Lower leg skin (tissue), 4 donors: ENCODE measurements at regions not wholly inside any gene's neighbourhood (a gene's known extent, or its start where the extent isn't known, plus 50 kb on each side); places are given as distances from the start of the nearest gene placed in this dataset.

Source experiments
- DNase-seq, 2 donors: peaks; one replicate each; pipeline ENCODE4 v3.0.0-alpha.2; 2019; ENCODE audit warnings: low spot score in 2 of 2
- H3K4me3 ChIP-seq: fragments of 200-600 bp; sonication (generic); 2 replicates; pipeline ENCODE4 v1.5.1; 2017; ENCODE audit warnings: mild to moderate bottlenecking, low read depth; ENCODE audit not compliant: poor library complexity, severe bottlenecking
- CTCF ChIP-seq, 3 donors: fragments of 450-650 bp; IDR thresholded peaks; one replicate each; pipeline ENCODE4 v1.5.1; 2016; ENCODE audit warnings: antibody characterized with exemption in 3 of 3, mild to moderate bottlenecking in 3 of 3, moderate library complexity in 2 of 3
- POLR2A ChIP-seq, 2 donors: fragments of 450-650 bp; IDR thresholded peaks; one replicate each; pipeline ENCODE4 v1.6.1; 2016 to 2017; ENCODE audit warnings: antibody characterized with exemption in 2 of 2, mild to moderate bottlenecking in 1 of 2, moderate library complexity in 1 of 2
- WGBS, 2 donors: methylation state at CpG; one replicate each; pipeline ENCODE4 v1.1.5; 2018; 5-methylcytosine and 5-hydroxymethylcytosine counted together
- intact Hi-C: fragments of 100-400 bp; cut with DNase I; formaldehyde crosslinking; loops from one replicate; pipeline ENCODE4 v1.15.0; 2023; ENCODE audit warnings: low total_unique reads

DNA sequence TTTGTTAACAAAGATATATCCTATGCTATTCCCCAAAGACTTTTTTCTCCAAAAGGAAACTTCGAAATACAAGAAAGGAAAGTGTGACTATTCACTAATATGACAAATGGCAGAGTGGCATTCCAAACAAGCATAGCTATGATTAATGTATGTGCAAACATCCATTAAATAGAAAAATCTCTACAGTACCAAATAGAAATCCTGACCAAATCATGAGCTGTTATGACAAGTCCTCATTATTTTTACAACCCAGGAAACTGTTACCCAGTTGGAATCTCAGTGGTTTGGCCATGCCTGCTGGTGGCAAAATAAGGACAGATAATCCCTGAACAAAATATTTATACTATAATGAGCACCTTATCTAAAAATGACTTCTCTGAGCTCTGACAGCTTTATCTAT lies 202.1 kb downstream of the SEC23A start:
- H3K4me3 ChIP-seq: no peak overlapping the region
- WGBS, 2 donors: 55 to 57% methylated on average over 1 of the region's 1 CpG
- TF ChIP-seq POLR2A (IDR thresholded peaks at IDR 0.05): no peak
- no peak for TF ChIP-seq CTCF (IDR thresholded peaks at IDR 0.05)
- DNase-seq: no peak
- intact Hi-C loops: no loop called here

DNA sequence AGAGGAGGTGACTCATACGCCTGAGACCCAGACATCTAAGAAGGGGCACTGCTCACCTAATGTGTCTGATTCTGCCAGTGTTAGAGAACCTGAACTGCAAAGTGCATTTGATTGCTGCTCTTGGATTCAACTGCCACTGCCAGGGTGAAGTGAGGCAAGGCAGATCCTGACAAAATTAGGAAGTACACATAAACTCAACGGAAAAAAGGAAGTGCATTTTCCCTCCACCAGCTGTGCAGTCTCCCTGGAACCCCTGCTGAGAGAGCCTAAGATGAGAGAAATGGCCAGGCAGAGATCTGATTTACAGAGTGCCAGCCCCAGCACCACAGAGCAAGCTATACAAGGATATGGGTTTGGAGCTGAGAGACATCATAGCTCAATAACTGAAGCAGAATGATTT lies 215.3 kb downstream of the SEC23A start:
- intact Hi-C loops: no loop called here
- 60 to 67% methylated on average over 2 of the region's 2 CpGs for WGBS, 2 donors
- H3K4me3 ChIP-seq: no peak overlapping the region
- no peak for DNase-seq
- TF ChIP-seq CTCF (IDR thresholded peaks at IDR 0.05): no peak

DNA sequence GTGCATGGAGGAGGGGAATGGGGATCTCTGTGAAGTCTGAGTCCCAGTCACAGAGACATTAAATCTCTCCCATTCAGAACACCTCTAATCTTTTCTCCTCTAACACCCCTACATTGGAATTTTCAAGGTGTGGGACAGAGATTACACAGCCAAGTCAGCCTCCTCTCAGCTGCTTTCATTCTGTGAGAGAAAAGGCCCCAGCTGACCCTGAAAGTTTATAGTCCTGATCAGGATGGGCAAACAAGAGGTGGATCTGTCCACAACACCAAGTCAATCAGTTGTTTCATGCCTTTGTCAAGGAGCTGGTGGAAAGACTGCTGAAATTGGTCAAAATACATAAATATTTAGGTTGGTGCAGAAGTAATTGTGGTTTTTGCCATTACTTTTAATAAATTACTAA lies 218.9 kb downstream of the SEC23A start:
- TF ChIP-seq CTCF (IDR thresholded peaks at IDR 0.05) (no peak), POLR2A (IDR thresholded peaks at IDR 0.05) (no peak)
- intact Hi-C loops: no loop called here

DNA sequence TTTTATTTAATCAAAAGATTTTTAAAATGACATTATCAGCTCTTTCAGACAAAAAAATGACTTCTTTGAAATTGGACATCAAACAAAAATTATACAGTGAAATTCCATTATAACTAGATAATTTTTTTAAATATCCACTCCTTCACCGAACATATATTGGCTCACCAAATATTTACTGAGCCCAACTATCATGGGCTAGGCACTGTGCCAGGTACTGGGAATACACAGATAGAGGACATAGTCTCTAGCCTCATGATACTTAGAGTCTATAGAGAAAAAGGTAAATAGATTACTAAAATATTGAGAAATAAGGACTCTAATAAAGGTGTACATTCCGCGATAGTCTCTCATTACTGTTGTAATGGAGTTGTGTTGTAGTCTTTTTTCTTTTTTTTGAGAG lies 219.9 kb downstream of the SEC23A start:
- no peak overlapping the region for H3K4me3 ChIP-seq
- TF ChIP-seq POLR2A (IDR thresholded peaks at IDR 0.05): no peak
- no peak for TF ChIP-seq CTCF (IDR thresholded peaks at IDR 0.05)
- DNase-seq: no peak
- WGBS, 2 donors: 84 to 88% methylated on average over 3 of the region's 3 CpGs
- intact Hi-C loops: no loop called here

More for the DNA sequence above, 218.9 kb downstream of the SEC23A start:
- no peak for DNase-seq
- H3K4me3 ChIP-seq: no peak overlapping the region

DNA sequence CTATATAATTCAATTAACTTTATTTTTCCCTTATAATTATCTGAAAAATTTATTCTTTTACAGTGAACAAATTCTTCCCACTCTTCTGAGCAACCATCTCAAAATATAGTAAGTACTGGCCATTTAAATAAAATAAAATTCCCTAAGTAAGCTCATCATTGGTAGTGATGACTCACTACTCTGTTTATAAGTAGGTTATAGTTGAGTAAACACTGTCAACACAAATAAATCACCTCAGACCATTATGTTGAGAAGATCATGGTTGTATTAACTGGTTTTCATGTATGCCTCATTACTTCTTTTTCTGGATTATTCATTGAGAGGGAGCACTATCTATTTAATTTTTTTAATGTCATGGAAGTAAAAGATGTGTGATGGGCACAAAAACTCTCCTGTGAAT lies 220.5 kb downstream of the SEC23A start:
- TF ChIP-seq POLR2A (IDR thresholded peaks at IDR 0.05) (no peak), CTCF (IDR thresholded peaks at IDR 0.05) (no peak)
- no peak overlapping the region for H3K4me3 ChIP-seq
- DNase-seq: no peak
- intact Hi-C loops: no loop called here

GRCh38 chr14:38880643-38881524 lies 222.2 kb downstream of the SEC23A start:
- DNase-seq: no peak
- WGBS, 2 donors: 55 to 56% methylated on average over 3 of the region's 3 CpGs
- H3K4me3 ChIP-seq: no peak overlapping the region
- TF ChIP-seq CTCF (IDR thresholded peaks at IDR 0.05): no peak
- no peak for TF ChIP-seq POLR2A (IDR thresholded peaks at IDR 0.05)
- intact Hi-C loops: no loop called here
